Keratinocyte (primary cell): ENCODE measurements at regions not wholly inside any gene's neighbourhood (a gene's known extent, or its start where the extent isn't known, plus 50 kb on each side); places are given as distances from the start of the nearest gene placed in this dataset.

Experiments
- CTCF ChIP-seq, 3 experiments: IDR thresholded peaks in 1 of 3; conservative IDR thresholded peaks in 1 of 3; optimal IDR thresholded peaks in 1 of 3; 2 replicates in 2 of 3; 3 replicates in 1 of 3; pipeline versions ENCODE3 to v1.5.1; 2011; ENCODE audit warnings: low read length in 3 of 3, mild to moderate bottlenecking in 3 of 3, moderate library complexity in 2 of 3, control low read depth in 1 of 3, inconsistent platforms in 1 of 3; ENCODE audit not compliant: insufficient read depth in 2 of 3; ENCODE audit errors: extremely low read depth in 1 of 3
- EZH2 ChIP-seq: IDR thresholded peaks from one replicate; pipeline ENCODE4 v1.6.1; 2012; ENCODE audit warnings: inconsistent platforms, mild to moderate bottlenecking, low read length, moderate library complexity

GRCh38 chr5:68818870-68819269 lies 274.9 kb upstream of the SLC30A5 start:
- TF ChIP-seq EZH2 (no peak), CTCF (optimal IDR thresholded peaks at IDR 0.05 in 1 of 3, IDR thresholded peaks at IDR 0.05 in 1 of 3, conservative IDR thresholded peaks at IDR 0.05 in 1 of 3; ENCODE audit: extremely low read depth in 1 of 3, insufficient read depth in 2 of 3, low read length in 3 of 3) (no peak)
